Skeletal muscle satellite cell (primary cell): ENCODE measurements at regions not wholly inside any gene's neighbourhood (a gene's known extent, or its start where the extent isn't known, plus 50 kb on each side); places are given as distances from the start of the nearest gene placed in this dataset.

Experiments
- H3K27me3 ChIP-seq: 2 replicates; pipeline ENCODE4 v1.7.0; 2013; ENCODE audit warnings: low read length; ENCODE audit not compliant: control insufficient read depth, insufficient read depth
- H3K36me3 ChIP-seq: 2 replicates; pipeline ENCODE4 v1.7.0; 2013; ENCODE audit warnings: mild to moderate bottlenecking, control low read depth, low read length; ENCODE audit not compliant: insufficient read depth
- H3K4me1 ChIP-seq: 2 replicates; pipeline ENCODE4 v1.7.0; 2013; ENCODE audit warnings: low read length; ENCODE audit not compliant: control insufficient read depth, insufficient read depth
- H3K4me2 ChIP-seq: 2 replicates; pipeline ENCODE4 v1.7.0; 2013; ENCODE audit warnings: mild to moderate bottlenecking, low read length
- H3K4me3 ChIP-seq: 2 replicates; pipeline ENCODE4 v1.7.0; 2013; ENCODE audit warnings: low read length
- H3K9ac ChIP-seq: 2 replicates; pipeline ENCODE4 v1.7.0; 2013; ENCODE audit warnings: mild to moderate bottlenecking, low read depth, low read length, moderate library complexity
- H3K9me3 ChIP-seq: replicated peaks from 2 replicates; pipeline ENCODE4 v1.7.0; 2013; ENCODE audit warnings: mild to moderate bottlenecking, control low read depth, low read length

DNA sequence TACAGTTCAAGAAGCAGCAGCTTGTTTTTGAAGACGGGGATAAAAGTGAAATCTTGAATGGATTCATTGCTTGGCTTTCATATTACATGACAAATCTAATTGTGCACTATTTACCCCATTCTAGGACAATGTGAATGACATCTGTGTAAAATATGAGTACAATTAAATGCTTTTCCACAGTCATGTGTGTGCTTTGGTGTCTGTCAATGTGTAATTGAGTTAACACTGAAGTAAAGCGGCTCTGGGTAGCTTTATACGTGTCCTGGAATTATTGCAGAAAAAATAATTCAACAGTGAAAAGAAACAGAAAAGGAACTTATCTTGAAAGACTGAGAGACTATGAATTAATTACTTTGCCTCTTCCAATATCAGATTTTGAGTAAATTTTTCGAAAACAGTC, 233.5 kb upstream of the HS3ST5 start:
- Histone ChIP-seq H3K4me3 (no peak overlapping the region), H3K36me3 (no peaks in the 10 kb centered on the region), H3K4me2 (no peak overlapping the region), H3K27me3 (no peaks in the 10 kb centered on the region), H3K9me3 (no peaks in the 10 kb centered on the region), H3K4me1 (no peaks in the 10 kb centered on the region), H3K9ac (no peak overlapping the region)

DNA sequence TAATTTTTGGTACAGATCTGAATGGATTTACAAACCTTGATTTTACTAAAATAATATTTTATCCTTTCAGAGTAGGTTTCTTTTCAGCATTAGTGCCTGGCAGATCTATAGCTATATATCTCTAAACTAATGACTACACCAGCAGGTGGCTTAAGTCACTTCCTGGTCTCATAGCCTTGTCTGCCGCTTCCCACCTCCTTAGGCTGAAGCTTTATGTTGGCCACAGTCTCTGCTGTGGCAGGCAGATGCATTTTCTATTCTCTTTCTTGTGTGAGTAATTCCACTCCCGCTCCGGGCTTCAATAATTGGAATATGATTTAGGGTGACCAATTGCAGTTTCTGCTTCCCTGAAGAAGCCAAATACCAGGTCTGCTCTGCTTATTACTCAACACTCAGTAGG, 226.8 kb upstream of the HS3ST5 start:
- Histone ChIP-seq H3K36me3 (no peaks in the 10 kb centered on the region), H3K4me2 (no peak overlapping the region), H3K9me3 (no peaks in the 10 kb centered on the region), H3K4me3 (no peak overlapping the region), H3K27me3 (no peaks in the 10 kb centered on the region), H3K9ac (no peak overlapping the region), H3K4me1 (no peaks in the 10 kb centered on the region)

DNA sequence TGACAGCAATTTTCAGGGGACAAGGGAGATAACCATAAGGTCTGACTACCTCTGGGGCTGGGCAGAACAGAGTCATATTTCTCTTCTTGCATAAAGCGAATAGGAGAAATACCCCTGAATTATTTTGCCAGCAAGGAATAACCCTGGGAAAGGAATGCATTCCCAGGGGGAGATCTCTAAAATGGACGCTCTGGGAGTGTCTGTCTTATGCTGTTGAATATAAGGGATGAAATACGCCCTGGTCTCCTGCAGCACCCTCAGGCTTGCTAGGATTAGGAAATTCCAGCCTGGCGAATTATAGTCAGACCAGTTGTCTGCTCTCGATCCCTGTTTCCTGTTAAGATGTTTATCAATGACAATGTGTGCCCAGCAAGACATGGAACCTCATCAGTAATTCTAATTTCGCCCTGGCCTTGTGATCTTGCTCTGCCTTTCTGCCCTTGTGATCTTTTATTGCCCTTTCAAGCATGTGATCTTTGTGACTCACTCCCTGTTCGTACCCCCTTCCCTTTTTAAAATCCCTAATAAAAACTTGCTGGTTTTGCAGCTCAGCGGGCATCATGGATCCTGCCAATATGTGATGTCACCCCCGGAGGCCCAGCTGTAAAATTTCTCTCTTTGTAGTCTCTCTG, 221.6 kb upstream of the HS3ST5 start:
- H3K4me2 ChIP-seq: no peak overlapping the region
- H3K36me3 ChIP-seq: no peaks in the 10 kb centered on the region
- no peaks in the 10 kb centered on the region for H3K4me1 ChIP-seq
- H3K27me3 ChIP-seq: no peaks in the 10 kb centered on the region
- no peak overlapping the region for H3K9ac ChIP-seq
- H3K4me3 ChIP-seq: no peak overlapping the region
- H3K9me3 ChIP-seq: no peaks in the 10 kb centered on the region

DNA sequence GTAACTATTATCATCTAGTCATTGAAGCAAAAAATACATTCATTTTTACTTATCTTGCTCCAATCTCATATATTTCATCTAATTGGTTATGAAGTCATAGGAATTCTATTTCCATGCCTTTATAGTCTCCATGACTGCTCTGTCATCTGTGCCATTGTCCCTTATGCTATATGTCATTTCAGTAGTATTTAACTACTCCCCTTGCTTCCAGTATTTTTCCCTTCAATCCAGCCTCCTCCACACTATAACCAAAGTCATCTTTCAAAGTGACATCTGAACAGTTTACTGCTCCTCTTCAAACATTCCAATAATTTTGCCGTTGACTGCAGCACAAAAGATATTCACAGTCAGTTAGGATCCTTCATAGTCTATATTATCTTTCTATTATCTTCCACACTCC, 216.6 kb upstream of the HS3ST5 start:
- no peaks in the 10 kb centered on the region for H3K9me3 ChIP-seq
- no peak overlapping the region for H3K4me3 ChIP-seq
- H3K9ac ChIP-seq: no peak overlapping the region
- H3K4me1 ChIP-seq: no peaks in the 10 kb centered on the region
- H3K27me3 ChIP-seq: no peaks in the 10 kb centered on the region
- no peaks in the 10 kb centered on the region for H3K36me3 ChIP-seq
- H3K4me2 ChIP-seq: no peak overlapping the region

DNA sequence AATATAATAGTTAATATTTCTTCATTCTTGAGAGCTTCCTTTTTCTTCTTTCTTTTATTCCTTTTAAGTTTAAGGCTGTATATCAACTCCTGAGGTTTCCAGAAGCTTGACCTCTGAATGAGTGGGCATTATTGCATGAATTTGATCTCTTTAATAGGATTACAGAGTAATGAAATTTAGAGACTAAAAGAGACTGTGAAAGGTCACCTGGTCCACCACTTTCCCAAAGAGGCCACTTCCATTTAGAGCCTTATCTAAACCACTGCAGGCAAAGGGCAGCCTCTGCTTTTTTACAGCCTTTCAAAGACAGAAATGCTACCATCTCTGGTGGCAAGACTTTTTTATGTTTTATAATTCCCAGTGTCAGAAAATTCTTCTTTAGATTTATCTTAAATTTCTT, 215.3 kb upstream of the HS3ST5 start:
- H3K36me3 ChIP-seq: no peaks in the 10 kb centered on the region
- H3K9ac ChIP-seq: no peak overlapping the region
- H3K27me3 ChIP-seq: no peaks in the 10 kb centered on the region
- H3K4me2 ChIP-seq: no peak overlapping the region
- no peak overlapping the region for H3K4me3 ChIP-seq
- no peaks in the 10 kb centered on the region for H3K4me1 ChIP-seq
- no peaks in the 10 kb centered on the region for H3K9me3 ChIP-seq

DNA sequence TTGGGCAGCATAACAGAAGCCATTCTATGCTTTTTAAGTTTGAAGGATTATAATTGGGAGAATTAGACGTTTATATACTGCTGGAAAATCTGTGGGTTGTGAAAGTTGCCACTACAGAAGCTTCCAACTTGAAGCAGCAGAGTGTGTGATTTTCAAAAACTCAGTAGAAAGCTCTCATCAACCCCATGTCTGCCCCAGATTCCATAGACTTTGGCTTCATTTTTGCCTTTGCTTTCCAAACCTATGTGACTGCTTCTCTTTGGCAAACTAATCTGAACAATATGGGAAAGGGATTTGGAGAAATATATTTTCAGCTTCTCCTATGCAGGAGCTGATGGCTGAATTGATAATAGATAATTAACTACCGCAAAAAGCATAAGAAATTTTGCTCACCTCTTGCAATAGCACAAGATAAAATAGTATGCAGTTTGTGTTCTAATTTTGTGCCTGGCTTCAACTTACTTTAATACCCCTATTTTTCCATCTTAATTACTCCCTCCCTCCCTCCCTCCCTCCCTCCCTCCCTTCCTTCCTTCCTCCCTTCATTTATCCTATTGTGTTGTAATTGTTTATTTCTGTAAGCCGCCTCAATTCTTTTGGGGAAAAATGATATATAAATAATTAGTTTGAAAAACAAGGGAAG, 214.1 kb upstream of the HS3ST5 start:
- H3K9me3 ChIP-seq: no peaks in the 10 kb centered on the region
- no peak overlapping the region for H3K4me2 ChIP-seq
- no peak overlapping the region for H3K4me3 ChIP-seq

DNA sequence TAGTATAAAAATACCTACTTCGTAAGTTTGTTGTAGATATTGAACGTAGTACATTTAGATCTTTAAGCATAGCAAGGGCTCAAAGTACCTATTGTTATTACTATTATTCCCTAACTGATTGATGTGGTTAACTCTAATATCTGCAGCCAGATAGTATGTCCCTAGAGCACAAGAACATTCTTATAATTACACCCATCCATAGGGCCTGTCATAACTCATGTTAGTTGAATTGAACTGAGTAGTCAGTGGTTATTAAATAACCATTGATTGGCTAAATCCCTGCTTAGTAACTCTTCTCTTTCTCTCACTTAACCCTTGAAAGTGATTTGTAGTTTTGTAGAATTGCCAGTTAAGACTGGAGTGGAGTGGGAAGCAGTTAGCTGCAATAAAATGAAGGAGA, 207.5 kb upstream of the HS3ST5 start:
- H3K36me3 ChIP-seq: no peaks in the 10 kb centered on the region
- H3K4me1 ChIP-seq: no peaks in the 10 kb centered on the region
- no peak overlapping the region for H3K4me3 ChIP-seq
- H3K4me2 ChIP-seq: no peak overlapping the region
- H3K27me3 ChIP-seq: no peaks in the 10 kb centered on the region
- H3K9me3 ChIP-seq: no peaks in the 10 kb centered on the region
- no peak overlapping the region for H3K9ac ChIP-seq

More for the DNA sequence above, 214.1 kb upstream of the HS3ST5 start:
- H3K36me3 ChIP-seq: no peaks in the 10 kb centered on the region
- H3K9ac ChIP-seq: no peak overlapping the region
- H3K4me1 ChIP-seq: no peaks in the 10 kb centered on the region
- H3K27me3 ChIP-seq: no peaks in the 10 kb centered on the region

DNA sequence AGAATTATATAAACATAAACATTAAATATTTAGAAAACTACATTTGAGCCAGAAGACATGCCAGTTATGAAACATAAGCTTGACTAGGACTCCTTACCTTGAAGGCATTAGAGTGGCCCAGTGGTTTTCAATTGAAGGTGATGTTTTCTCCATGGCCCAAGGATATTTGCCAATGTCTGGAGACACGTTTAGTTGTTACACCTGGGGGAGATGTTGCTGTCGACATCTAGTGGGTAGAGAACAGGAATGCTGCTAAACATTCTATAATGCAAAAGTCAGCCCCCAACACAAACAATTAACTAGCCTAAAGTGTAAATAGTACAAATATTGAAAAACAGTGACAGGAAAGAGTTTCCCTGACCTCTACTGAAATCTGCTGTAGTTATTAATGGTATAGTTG, 200.9 kb upstream of the HS3ST5 start:
- no peaks in the 10 kb centered on the region for H3K36me3 ChIP-seq
- H3K9ac ChIP-seq: no peak overlapping the region
- H3K4me3 ChIP-seq: no peak overlapping the region
- no peaks in the 10 kb centered on the region for H3K9me3 ChIP-seq
- no peaks in the 10 kb centered on the region for H3K27me3 ChIP-seq
- no peaks in the 10 kb centered on the region for H3K4me1 ChIP-seq
- H3K4me2 ChIP-seq: no peak overlapping the region

DNA sequence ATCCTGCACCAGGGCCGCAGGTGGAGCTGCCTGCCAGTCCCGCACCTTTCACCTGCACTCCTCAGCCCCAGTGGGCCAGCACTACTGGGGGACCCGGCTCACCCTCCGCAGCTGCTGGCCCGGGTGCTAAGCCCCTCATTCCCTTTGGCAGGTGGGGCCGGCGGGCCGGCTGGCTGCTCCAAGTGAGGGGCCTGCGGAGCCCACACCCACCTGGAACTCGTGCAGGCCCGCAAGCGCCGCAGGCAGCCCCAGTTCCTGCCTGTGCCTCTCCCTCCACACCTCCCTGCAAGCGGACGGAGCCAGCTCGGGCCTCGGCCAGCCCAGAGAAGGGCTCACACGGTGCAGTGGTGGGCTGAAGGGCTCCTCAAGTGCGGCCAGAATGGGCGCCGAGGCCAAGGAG, 199.0 kb upstream of the HS3ST5 start:
- no peaks in the 10 kb centered on the region for H3K9me3 ChIP-seq
- H3K27me3 ChIP-seq: no peaks in the 10 kb centered on the region
- H3K9ac ChIP-seq: no peak overlapping the region
- no peaks in the 10 kb centered on the region for H3K36me3 ChIP-seq
- H3K4me1 ChIP-seq: no peaks in the 10 kb centered on the region
- no peak overlapping the region for H3K4me3 ChIP-seq
- H3K4me2 ChIP-seq: no peak overlapping the region

DNA sequence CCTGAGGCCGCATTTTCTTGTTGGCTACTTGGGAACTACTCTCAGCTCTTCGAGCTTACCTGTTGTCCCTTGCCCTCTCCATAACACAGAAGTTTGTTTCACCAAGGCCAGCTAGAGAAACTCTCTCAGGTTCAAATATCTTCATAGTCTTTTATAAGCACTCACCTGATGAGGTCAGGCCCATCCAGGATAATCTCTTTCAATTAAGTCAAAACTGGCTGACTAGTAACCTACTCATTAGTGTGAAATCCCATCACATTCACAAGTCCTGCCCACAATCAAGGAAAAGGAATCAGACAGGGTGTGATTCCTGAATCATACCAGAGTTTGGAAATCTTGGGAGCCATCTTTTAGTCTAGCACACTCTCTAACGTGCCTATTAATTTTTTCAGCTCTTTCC, 195.2 kb upstream of the HS3ST5 start:
- H3K9ac ChIP-seq: no peak overlapping the region
- no peak overlapping the region for H3K4me2 ChIP-seq
- no peaks in the 10 kb centered on the region for H3K36me3 ChIP-seq
- H3K27me3 ChIP-seq: no peaks in the 10 kb centered on the region
- no peaks in the 10 kb centered on the region for H3K4me1 ChIP-seq
- no peak overlapping the region for H3K4me3 ChIP-seq
- no peaks in the 10 kb centered on the region for H3K9me3 ChIP-seq

DNA sequence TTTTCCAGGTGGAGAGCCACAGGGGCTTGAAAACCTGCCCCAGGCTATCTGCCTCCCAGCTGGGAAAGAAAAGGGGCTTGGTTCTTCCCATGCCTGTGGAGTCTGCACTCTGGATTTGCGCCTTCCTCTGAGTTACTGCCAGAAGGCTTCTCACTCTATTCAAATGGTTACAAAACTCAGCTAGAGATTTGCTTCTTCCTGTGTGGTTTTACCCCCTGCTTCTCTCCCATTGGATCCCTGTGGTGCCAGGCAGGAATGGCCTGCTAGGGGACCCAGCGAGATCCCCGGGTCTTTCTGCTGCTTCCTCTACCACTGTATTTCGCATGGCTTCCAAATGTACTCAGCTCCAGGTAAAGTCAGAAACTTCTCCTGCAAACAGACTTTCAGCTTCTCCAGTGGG, 192.0 kb upstream of the HS3ST5 start:
- Histone ChIP-seq H3K9ac (no peak overlapping the region), H3K4me1 (no peaks in the 10 kb centered on the region), H3K27me3 (no peaks in the 10 kb centered on the region)

DNA sequence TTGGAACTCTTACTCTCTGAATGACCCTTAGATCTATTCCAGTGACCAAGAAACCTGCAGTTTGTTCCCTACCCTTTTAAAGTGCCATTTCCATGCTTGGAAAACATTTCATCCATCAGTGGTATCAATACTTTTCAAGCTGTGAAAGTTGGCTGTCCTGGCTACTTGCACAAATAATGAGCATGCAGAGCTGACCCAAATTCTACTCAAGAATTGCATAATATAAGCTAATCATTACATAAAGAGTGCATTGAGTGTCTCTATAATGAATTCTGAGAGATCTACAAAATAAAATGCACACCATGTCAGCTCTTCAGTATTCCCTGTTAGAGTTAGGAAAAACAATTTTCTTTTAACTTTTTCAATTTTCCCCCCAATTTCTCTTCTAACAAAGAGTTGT, 181.3 kb upstream of the HS3ST5 start:
- H3K9me3 ChIP-seq: no peaks in the 10 kb centered on the region
- H3K4me1 ChIP-seq: no peaks in the 10 kb centered on the region
- no peaks in the 10 kb centered on the region for H3K27me3 ChIP-seq
- H3K9ac ChIP-seq: no peak overlapping the region
- no peak overlapping the region for H3K4me3 ChIP-seq
- no peaks in the 10 kb centered on the region for H3K36me3 ChIP-seq
- H3K4me2 ChIP-seq: no peak overlapping the region

More for the DNA sequence above, 192.0 kb upstream of the HS3ST5 start:
- Histone ChIP-seq H3K4me3 (no peak overlapping the region), H3K36me3 (no peaks in the 10 kb centered on the region), H3K9me3 (no peaks in the 10 kb centered on the region), H3K4me2 (no peak overlapping the region)
